ENCODE measurements at regions not wholly inside any gene's neighbourhood (a gene's known extent, or its start where the extent isn't known, plus 50 kb on each side); places are given as distances from the start of the nearest gene placed in this dataset.

DNA sequence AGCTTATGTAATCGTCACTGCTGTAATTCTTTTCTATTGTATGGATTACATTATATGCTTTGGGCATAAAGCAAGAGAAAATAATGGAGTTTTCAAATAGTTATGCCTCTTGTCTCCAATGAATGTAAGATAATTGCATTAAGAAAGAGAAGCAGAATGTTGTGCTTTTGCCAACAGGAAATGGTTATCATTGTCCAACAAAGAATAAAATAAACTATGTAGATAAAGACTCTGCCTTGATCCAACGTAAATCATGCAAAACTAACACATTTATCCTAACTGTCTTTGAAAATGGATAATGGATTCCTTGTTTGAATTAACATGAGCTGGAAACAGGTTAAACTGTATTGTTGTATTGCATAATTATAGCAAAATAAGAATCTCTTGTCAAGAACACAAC, 1709.0 kb downstream of the PCDH7 start:
- DNase-seq (ENCODE audit: low spot score) = no peak

DNA sequence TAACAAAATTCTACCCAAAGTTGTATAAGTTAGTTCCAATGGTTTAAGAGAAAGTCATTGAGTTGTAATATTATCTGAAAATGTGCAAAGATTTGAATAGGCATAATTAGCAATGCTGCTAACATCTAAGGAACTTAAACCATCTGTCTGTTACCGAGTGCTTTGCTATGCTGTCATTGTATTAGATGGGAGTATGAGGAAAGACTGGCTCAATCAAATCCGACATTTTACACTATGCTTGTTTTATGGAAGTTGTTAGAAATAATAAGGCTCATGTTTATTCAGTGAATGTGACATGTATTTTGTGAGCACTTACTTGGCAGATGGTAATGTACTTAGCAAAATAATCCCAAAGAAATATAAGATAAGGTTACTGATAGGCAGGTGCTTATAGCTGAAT, 1715.1 kb downstream of the PCDH7 start:
- no peak for DNase-seq (ENCODE audit: low spot score)

DNA sequence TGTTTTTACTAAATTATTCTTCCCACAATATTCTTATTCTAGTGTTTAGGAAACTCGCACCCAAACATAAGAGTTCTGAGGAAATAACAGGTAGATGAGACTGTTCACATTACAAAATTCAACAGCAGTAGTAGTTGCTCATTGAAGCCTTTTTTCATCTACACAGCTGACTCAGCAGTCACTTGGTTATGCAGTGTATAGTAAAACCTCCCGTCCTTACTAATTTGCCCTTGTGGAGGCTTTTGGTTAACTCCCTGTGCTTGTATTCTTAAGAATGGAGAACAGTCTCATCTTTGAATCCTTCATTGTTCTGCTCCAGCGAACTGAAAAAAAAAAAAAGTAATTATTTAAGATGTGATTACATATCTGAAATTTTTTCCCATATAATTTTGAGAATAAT, 1716.6 kb downstream of the PCDH7 start:
- DNase-seq (ENCODE audit: low spot score) = no peak

DNA sequence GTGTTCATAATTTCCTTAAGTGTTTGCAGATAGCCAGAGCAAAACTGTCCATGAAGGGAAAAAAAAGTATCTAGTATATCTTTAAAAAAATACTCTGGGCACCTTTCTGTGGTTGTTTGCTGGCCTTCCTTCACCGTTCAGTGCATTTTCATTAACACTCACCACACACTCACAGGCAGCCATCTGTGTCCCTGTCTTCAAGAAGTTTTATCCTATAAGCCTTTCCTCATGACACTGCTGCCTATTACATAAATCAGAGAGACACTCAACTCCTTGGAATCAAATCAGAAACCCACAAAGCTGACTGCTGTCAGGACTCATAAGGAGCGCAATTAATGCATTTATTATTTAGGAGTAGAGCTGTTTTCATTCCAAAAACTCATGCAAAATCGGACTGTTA, 1720.2 kb downstream of the PCDH7 start:
- DNase-seq (ENCODE audit: low spot score) = no peak

DNA sequence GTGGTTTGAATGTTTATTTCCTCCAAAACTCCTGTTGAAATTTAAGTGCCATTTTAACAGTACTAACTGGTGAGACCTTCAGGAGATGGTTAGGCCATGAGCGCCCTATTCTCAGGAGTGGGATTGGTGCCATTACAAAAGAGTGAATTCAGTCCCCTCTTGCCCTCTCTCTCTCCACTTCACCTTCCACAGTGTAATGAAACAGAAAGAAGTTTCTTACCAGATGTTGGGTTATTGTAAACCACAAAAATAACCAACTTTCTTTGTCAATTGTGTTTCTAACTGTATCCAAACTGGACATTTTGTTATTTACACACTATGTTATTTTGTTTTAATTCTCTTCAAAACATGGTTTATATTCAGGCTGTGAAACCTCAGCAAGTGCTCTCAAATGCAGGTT, 1734.3 kb downstream of the PCDH7 start:
- no peak for DNase-seq (ENCODE audit: low spot score)

DNA sequence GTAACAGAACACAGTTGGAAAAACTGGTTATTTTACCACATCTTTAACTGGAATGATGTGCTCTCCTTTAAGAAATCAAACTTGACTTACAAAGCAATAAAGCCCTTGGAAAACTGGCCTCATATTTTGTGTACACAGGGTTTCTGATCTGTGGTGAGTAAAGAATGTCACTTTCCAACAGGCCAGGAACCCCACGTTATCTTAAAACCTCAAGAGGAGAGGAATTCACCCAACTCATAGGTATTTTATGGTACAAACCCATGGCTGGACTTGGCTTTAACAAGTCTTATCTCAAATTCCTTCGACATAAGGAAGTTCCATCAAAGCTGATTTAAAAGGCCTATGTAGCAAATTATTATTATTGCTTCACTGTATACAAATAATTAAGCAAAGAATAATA, 1735.1 kb downstream of the PCDH7 start:
- no peak for DNase-seq (ENCODE audit: low spot score)

DNA sequence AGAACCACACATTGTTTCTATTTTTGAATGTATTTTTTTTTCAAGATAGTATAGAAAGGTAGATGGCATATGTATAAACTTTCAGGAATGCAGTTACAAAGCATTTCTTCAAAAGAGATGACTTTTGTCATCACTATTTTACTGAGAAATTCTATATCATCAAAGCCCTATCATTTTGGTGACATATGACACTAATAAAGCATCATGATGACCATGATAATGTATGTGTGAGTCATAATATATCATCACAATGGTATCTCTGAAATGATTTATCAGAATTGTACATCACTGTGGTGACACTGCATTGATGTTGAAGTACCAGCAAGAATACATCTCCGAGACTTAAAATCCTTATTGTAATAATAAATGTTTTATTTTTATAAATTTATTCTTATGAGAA, 1740.8 kb downstream of the PCDH7 start:
- no peak for DNase-seq (ENCODE audit: low spot score)

DNA sequence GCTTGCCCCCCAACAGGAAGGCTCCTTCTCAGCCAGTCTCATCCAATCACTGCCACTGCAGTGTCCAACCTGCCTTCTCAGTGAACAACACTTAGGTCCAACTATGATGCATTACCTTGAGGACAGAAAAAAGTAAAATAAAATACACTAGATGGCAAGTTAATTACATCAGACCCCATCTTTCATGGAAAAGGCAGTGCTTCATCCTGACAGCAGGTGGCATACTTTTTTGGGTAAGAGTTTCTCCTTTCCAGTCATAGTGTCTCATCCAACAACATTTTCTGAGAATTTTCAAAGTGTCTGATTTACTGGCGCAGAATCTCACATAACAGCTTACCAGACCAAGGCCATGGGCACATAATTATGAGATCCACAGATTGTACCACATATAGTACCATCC, 1742.8 kb downstream of the PCDH7 start:
- no peak for DNase-seq (ENCODE audit: low spot score)

DNA sequence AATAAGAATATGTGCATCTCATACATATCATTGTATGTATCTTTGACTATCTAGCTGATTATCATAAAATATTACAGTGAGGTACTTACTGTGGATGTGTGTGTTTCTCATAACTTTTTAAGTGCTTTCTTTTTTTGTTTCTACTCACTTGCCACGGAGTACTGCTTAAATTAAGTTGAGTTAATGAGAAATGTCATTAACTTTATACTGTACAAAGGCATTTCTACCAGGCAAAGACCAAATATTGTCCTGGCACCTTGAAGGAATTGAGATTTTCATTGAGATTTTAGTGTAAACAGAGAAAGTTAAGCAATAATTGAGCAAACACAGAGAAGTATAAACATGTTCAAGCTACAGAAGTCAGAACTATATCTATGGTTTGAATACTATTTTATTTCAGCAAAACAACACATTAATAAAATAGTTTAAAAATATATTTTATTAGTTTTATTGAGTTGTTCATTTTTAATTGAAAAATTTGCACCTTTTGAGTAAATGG, 1750.0 kb downstream of the PCDH7 start:
- DNase-seq (ENCODE audit: low spot score) = no peak

DNA sequence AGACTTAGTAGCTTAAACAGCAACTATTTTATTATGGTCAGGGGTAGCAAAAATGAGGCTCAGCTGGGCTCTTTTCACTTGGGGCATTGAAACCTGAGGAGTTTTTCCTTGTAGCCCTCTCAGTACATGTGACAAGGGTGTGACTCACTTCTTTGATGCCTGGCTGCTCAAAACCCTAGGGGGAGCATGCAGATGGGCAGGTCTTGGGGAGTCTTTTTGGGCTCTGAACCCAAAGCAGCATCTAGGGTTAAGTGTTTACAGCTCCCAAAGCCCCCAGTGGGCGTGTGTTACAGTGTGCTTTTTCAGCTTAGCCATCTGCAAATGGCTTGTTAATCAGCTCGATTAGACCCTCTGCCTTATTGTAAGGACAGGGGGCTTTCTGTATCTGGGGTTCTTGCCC, 1752.7 kb downstream of the PCDH7 start:
- no peak for DNase-seq (ENCODE audit: low spot score)

DNA sequence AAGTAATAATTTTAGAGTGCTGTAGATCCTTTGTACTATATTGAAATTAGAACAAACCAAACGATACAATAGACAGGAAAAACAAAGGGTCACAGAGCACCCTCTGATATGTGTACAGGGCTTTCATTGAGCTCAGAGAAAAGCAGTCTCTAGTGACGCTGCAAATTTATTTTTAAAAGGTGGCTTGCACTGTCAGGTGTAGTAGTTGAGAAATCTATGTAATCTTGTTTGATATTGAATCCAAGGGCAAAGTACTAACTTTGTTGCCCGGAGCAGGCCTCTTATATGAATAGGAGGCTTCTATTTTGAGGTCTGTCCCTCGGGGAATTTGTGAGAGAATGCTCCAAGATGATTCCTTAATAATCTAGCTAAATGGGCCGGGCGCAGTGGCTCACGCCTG, 1755.5 kb downstream of the PCDH7 start:
- no peak for DNase-seq (ENCODE audit: low spot score)

DNA sequence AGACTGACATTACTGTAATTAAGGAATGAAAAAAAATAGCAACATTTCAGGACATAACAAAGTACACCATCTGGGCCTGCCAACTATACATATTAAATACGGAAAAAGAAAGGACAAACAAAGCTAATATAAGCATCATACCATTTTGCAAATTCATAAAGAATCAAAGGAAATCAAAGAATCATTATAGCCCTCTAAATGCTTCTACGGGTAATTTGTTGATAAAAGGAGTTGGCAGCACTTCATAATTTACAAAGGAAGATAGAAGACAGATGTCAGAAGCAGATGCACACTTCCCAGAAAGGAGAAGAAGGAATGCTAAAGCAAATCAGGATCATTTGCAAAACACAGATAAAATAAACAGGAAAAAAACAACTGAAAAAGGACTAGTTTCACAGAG, 1757.3 kb downstream of the PCDH7 start:
- no peak for DNase-seq (ENCODE audit: low spot score)

DNA sequence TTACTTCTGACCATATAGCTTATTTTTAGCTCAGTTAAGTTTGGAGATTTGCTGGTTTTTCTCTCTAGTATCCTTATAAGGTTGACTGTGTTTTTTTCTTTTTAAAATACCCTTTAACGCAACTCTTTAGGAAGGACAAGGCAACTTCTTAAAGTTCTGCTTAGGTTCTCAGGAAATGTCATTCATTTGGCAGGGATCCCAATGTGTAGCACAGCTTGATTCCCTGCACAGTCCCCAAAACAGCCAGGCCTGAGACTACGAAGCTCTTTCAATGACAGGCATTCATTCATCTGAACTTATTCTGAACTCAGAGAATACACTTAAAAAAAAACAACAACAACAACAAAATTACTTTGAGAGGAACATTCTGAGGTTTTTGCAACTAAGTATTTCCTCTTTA, 1765.8 kb downstream of the PCDH7 start:
- DNase-seq (ENCODE audit: low spot score) = no peak

DNA sequence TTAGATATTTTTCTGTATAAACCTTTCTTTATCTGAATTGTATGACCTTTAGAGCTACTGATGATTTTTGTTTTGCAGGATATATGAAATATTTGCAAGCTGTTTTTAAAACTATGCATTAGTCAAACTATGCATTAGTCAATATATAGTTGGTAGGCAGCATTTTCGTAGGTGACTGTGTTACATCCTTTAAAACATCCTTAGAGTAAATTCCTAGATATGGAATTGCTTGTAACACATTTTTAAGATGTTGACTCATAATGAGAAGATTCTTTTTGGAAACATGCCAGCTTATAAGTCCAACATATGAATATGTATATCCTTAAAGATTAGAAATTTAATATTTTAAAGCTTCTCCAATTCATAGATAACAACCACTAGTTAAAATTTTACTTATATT, 1768.5 kb downstream of the PCDH7 start:
- DNase-seq (ENCODE audit: low spot score) = no peak

DNA sequence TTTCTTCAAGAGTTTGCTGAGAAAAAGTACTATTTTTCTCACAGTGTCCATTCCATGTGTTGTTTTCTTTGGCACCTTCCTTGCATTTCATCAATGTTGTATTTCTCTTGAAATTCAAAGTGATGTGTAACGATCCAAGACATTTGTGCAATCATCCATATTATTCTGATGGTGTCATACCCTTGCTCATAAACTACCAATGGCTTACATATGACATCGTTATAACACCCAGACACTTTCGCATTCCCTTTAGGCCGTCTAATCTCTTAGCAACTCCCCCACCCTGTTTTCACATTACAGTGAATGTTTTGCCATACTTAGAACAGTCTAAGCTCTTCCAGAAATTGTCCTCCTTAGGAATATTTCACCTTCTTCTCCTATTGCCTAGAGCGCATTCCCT, 1779.0 kb downstream of the PCDH7 start:
- no peak for DNase-seq (ENCODE audit: low spot score)

DNA sequence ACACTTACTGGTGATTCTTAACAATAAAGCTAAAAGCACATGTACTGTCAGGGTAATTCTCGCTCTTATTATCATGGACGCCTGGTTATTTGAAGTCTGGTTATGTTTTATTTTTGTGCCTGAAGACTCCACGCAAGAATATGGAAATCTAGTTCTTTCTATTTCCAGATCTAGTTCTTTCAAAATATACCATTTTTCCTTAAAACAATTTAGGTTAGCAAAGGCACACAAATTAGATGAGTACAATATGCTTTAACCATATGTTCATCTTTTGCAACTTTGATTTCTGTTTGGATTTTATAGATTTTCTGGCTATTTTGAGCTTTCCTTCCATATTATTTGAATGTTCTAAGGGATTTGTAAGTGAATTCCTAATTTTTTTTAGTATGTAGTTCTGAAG, 1783.1 kb downstream of the PCDH7 start:
- DNase-seq (ENCODE audit: low spot score) = no peak

DNA sequence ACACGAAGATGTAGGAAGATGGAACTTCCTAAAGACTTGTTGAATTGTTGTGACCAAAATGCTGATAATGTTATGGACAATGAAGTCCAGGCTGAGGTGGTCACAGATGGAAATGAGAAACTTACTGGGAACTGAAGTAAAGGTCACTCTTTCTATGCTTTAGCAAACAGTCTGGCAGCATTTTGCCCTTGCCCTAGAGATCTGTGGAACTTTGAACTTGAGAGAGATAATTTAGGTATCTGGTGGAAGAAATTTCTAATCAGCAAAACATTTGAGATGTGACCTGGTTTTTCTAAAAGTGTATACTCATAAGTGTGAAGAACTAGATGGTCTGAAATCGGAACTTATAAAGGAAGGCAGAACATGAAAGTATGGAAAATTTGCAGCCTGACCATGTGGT, 1785.9 kb downstream of the PCDH7 start:
- no peak for DNase-seq (ENCODE audit: low spot score)

DNA sequence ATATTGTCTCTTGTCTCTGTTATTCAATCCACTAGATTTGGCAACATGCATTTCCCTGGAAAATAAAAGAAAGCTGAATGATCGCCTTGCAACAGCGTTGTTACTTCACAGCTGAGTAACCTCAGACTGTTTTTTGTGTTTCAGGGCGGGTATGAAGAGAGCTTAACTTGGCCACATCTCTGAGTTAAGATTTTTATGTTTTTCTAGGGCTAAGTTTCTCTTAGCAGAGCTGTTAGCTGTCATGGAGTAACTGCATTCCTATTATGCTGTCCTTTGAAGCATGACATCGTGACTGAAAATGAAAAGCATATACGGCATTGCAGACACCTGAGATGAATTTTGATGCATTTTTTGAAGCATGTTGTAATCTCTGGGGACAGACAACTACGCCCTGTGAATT, 1798.9 kb downstream of the PCDH7 start:
- DNase-seq (ENCODE audit: low spot score) = no peak

DNA sequence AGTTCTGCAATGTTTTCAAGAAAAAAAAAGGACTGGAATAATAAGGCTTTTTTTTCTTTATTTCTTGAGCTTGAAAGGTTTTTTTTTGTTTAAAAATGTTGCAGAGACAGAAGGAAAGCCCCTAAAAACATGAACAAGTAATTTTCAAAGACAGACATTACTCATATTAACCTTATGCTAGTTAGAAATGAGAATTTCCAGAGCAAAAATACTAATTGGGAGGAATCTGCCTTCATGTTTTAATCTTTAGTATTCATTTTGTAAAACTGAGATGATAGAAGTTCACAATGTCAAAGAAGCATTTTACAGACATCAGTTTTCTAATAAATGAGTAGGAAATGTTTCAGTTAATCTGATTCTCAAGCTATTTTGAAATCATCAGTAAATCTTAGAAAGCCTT, 1805.3 kb downstream of the PCDH7 start:
- DNase-seq (ENCODE audit: low spot score) = no peak

DNA sequence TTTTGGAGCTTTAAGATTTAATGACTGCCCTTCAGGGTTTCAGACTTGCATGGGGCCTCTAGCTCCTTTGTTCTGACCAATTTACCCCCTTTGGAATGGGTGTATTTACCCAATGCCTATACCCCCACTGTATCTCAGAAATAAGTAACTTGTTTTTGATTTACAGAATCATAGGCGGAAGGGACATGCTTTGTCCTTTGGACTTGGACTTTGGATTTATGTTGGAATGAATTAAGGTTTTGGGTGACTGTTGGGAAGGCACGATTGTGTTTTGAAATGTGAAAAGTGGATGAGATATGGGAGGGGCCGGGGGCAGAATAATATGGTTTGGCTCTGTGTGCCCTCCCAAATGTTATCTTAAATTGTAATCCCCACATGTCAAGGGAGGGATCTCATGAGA, 1824.7 kb downstream of the PCDH7 start:
- no peak for DNase-seq (ENCODE audit: low spot score)

DNA sequence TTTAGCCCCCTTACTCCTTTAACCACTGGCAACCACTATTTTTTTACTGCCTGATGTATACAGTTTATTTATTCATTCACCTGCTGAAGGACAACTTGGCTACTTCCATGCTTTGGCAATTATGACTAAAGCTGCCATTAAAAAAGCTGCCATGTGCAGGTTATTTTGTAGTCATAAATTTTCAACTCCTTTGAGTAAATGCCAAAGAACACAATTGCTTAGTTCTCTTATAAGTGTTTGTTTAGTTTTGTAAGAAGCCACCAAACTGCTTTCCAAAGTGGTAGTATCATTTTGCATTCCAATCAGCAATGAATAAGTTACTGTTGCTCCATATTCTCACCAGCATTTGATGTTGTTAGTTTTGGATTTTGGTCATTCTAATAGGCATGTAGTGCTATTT, 1831.8 kb downstream of the PCDH7 start:
- no peak for DNase-seq (ENCODE audit: low spot score)

DNA sequence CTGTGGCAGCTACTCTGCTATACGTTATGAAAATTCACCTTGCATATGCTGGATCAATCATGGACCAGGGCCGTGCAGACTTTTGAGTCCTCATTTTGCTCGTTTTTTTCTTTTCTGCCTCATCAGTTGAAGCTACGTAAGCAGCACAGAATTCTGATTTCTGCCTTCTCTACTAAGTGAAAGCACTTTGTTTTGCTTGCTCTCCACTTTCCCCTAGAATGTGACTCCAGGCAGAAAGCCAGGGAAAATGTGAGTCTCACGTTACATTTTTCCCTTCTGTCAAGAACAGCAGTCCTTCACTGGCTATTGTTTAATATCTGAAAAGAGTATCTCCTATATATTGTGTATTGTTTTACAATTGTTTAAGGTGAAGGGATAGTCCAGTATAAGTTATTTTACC, 1840.1 kb downstream of the PCDH7 start:
- no peak for DNase-seq (ENCODE audit: low spot score)

DNA sequence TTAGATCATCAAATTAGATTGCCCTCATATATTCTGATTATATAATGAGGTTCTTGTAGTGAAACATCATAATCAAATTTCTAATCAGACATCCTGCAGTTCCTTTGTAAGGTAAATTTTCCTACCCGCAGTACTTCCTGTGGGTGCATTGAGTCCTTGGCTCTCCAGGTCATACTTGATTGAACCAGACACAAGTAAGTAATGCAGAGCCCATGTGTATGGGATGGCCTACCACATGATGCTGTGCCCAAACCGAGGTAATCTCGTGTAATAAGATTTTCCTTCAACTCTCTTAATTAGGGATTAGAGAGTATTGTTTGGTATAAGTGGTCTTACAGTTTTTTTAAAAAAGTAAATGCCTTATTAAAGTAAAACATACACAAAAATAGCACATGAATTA, 1841.8 kb downstream of the PCDH7 start:
- no peak for DNase-seq (ENCODE audit: low spot score)

DNA sequence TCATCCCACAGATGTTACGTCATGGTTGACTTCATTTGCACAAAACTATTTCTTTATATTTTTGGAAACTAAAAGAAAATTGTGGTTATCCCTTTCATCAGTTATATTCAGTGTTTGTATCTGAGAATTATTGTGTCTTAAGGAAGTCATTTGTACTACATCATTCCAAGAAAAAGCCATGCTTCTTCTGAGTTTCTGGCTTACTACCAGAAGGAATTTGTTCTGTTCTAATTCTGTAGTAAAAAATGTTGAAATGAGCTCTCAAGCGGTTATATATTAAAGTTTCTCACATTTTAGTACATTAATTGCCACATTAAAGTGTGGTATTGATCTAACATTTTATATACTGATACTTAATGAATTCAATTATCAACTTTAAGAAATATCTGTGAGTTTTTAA, 1844.5 kb downstream of the PCDH7 start:
- DNase-seq (ENCODE audit: low spot score) = no peak

DNA sequence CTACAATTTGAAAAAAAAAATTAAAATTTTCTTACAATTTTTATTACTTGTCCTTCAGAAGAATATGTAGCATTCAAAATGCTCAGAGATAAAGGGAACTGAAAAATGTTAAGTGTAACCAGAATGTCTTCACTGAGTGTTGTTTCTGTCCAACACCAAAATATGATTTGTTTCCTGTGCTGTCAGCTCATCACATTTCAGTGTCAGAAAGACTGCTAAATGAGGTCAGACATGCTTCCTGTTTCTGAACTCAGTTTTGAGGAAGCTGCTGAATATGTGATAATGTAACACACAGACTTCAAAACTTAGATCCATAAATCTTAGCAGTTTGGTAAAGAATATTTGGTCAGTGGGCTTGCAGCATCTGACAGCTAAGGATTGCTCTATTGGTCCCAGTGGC, 1849.7 kb downstream of the PCDH7 start:
- no peak for DNase-seq (ENCODE audit: low spot score)

Data from mucosa of gallbladder (tissue), 1 donor.